ENCODE measurements at regions not wholly inside any gene's neighbourhood (a gene's known extent, or its start where the extent isn't known, plus 50 kb on each side); places are given as distances from the start of the nearest gene placed in this dataset.

GRCh38 chr16:82405736-82406135 lies 221.0 kb upstream of the CDH13 start:
- Histone ChIP-seq H3K36me3 (no peaks in the 10 kb centered on the region), H3K27ac (no peak overlapping the region), H3K27me3 (ENCODE audit: insufficient read depth, low read depth, severe bottlenecking) (no peaks in the 10 kb centered on the region), H3K9me3 (ENCODE audit: severe bottlenecking) (no peaks in the 10 kb centered on the region), H3K4me3 (ENCODE audit: low read depth, low read length) (no peak overlapping the region)
- no peak for TF ChIP-seq CTCF (IDR thresholded peaks at IDR 0.05; ENCODE audit: low read depth, low read length)
- DNase-seq, result no peak

- no peak for DNase-seq
- Histone ChIP-seq H3K27me3 (ENCODE audit: insufficient read depth, low read depth, severe bottlenecking) (no peaks in the 10 kb centered on the region), H3K27ac (no peak overlapping the region), H3K4me3 (ENCODE audit: low read depth, low read length) (no peak overlapping the region), H3K36me3 (no peaks in the 10 kb centered on the region), H3K9me3 (ENCODE audit: severe bottlenecking) (no peaks in the 10 kb centered on the region)
- TF ChIP-seq CTCF (IDR thresholded peaks at IDR 0.05; ENCODE audit: low read depth, low read length), result no peak
Measured at GRCh38 chr16:82404586-82405315, 222.0 kb upstream of the CDH13 start.

- H3K9me3 ChIP-seq (ENCODE audit: severe bottlenecking), result no peaks in the 10 kb centered on the region
- H3K27ac ChIP-seq, result no peak overlapping the region
- no peak overlapping the region for H3K4me3 ChIP-seq (ENCODE audit: low read depth, low read length)
- TF ChIP-seq CTCF (IDR thresholded peaks at IDR 0.05; ENCODE audit: low read depth, low read length), result no peak
- no peaks in the 10 kb centered on the region for H3K27me3 ChIP-seq (ENCODE audit: insufficient read depth, low read depth, severe bottlenecking)
- H3K36me3 ChIP-seq, result no peaks in the 10 kb centered on the region
- DNase-seq, result no peak
Measured at GRCh38 chr16:82402665-82403218, 224.0 kb upstream of the CDH13 start.

GRCh38 chr16:82400046-82400445 lies 226.7 kb upstream of the CDH13 start:
- Histone ChIP-seq H3K4me3 (ENCODE audit: low read depth, low read length) (no peak overlapping the region), H3K27me3 (ENCODE audit: insufficient read depth, low read depth, severe bottlenecking) (no peaks in the 10 kb centered on the region), H3K9me3 (ENCODE audit: severe bottlenecking) (no peaks in the 10 kb centered on the region), H3K36me3 (no peaks in the 10 kb centered on the region), H3K27ac (no peak overlapping the region)
- DNase-seq, result no peak
- no peak for TF ChIP-seq CTCF (IDR thresholded peaks at IDR 0.05; ENCODE audit: low read depth, low read length)

GRCh38 chr16:82396509-82396908 lies 226.5 kb upstream of the MPHOSPH6 start:
- no peaks in the 10 kb centered on the region for H3K27me3 ChIP-seq (ENCODE audit: insufficient read depth, low read depth, severe bottlenecking)
- no peak for TF ChIP-seq CTCF (IDR thresholded peaks at IDR 0.05; ENCODE audit: low read depth, low read length)
- no peaks in the 10 kb centered on the region for H3K9me3 ChIP-seq (ENCODE audit: severe bottlenecking)
- H3K36me3 ChIP-seq, result no peaks in the 10 kb centered on the region
- H3K27ac ChIP-seq, result no peak overlapping the region
- DNase-seq, result no peak
- no peak overlapping the region for H3K4me3 ChIP-seq (ENCODE audit: low read depth, low read length)

- Histone ChIP-seq H3K27ac (no peak overlapping the region), H3K27me3 (ENCODE audit: insufficient read depth, low read depth, severe bottlenecking) (no peaks in the 10 kb centered on the region), H3K9me3 (ENCODE audit: severe bottlenecking) (no peaks in the 10 kb centered on the region), H3K4me3 (ENCODE audit: low read depth, low read length) (no peak overlapping the region), H3K36me3 (no peaks in the 10 kb centered on the region)
- TF ChIP-seq CTCF (IDR thresholded peaks at IDR 0.05; ENCODE audit: low read depth, low read length), result no peak
- no peak for DNase-seq
Measured at GRCh38 chr16:82395212-82395611, 225.2 kb upstream of the MPHOSPH6 start.
